Esophagus muscularis mucosa (tissue), 4 donors: ENCODE measurements at regions not wholly inside any gene's neighbourhood (a gene's known extent, or its start where the extent isn't known, plus 50 kb on each side); places are given as distances from the start of the nearest gene placed in this dataset.

Experiments used
- DNase-seq: peaks from one replicate; pipeline ENCODE4 v3.0.0-alpha.2; 2017; ENCODE audit errors: extremely low spot score
- H3K27ac ChIP-seq, 4 donors: fragments of 200-600 bp; sonication (generic); replicated peaks in 1 of 4; 1 replicate in 3 of 4; 2 replicates in 1 of 4; pipeline ENCODE4 v1.5.1; 2016 to 2019; ENCODE audit warnings: mild to moderate bottlenecking in 1 of 4
- H3K27me3 ChIP-seq, 4 donors: fragments of 200-600 bp; sonication (generic); one replicate each; pipeline versions ENCODE4 v1.5.1 to v1.6.0; 2016 to 2019
- H3K36me3 ChIP-seq, 4 donors: fragments of 200-600 bp; sonication (generic); one replicate each; pipeline ENCODE4 v1.5.1; 2016 to 2019
- H3K4me1 ChIP-seq, 4 donors: fragments of 200-600 bp; sonication (generic); one replicate each; pipeline ENCODE4 v1.5.1; 2016 to 2019
- H3K4me3 ChIP-seq, 4 donors: fragments of 200-600 bp; sonication (generic); 1 replicate in 2 of 4; 2 replicates in 2 of 4; pipeline ENCODE4 v1.5.1; 2016 to 2019; ENCODE audit warnings: mild to moderate bottlenecking in 4 of 4, moderate library complexity in 1 of 4
- H3K9me3 ChIP-seq, 4 donors: fragments of 200-600 bp; sonication (generic); 1 replicate in 3 of 4; 2 replicates in 1 of 4; pipeline ENCODE4 v1.5.1; 2016 to 2019
- EP300 ChIP-seq: sonication (generic); formaldehyde crosslinking; IDR thresholded peaks from one replicate; pipeline ENCODE4 v1.6.1; 2017; ENCODE audit warnings: antibody characterized with exemption
- POLR2A ChIP-seq: fragments of 450-650 bp; IDR thresholded peaks from one replicate; pipeline ENCODE4 v1.6.1; 2017; ENCODE audit warnings: antibody characterized with exemption, moderate library complexity, mild to moderate bottlenecking, low read depth
- POLR2AphosphoS5 ChIP-seq, 2 donors: sonication (generic); formaldehyde crosslinking; IDR thresholded peaks; one replicate each; pipeline ENCODE4 v1.6.1; 2017; ENCODE audit warnings: antibody characterized with exemption in 2 of 2
- whole genome bisulfite sequencing: methylation state at CpG from one replicate; pipeline ENCODE4 v1.1.5; 2018; 5-methylcytosine and 5-hydroxymethylcytosine counted together
- intact Hi-C: fragments of 100-400 bp; cut with DNase I; formaldehyde crosslinking; loops from one replicate; pipeline ENCODE4 v1.15.1; 2023
- TF ChIP-seq, protein P1 (sequence below), 3 experiments: fragments of 200-600 bp in 2 of 3; fragments of 450-650 bp in 1 of 3; sonication (generic) in 2 of 3; IDR thresholded peaks; one replicate each; pipeline ENCODE4 v1.5.1; 2017 to 2019; ENCODE audit warnings: antibody characterized with exemption in 3 of 3, mild to moderate bottlenecking in 2 of 3, moderate library complexity in 1 of 3

DNA sequence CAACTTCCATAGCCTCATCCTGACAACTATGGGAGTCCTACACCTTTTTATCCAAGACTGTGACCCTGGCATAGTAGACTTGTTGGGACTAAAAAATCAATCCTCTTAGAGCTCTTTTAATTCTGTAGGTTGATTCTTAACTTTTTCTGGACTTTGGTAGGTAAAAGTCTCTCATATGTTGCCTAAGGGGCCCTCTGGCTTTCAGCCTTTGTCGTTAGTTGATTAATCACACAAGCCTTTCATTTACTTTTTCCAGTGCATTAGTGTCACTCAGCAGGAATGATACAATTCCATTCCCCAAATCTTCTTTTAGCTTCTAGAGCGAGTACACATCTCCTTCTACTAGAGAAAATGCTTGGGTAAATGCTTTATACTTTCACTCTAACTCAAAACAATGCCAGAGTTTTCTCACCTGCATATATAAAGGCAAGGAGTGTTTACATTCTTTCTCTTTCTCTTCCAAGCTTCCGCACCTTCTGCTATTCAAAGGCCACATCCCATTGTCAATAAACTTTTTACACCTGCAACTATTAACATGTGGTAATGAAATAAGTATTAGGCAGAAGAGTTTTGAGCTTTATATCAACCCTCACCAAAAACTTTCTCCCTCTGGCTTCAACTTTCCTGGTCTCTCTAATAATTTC is 516.6 kb downstream of the FAM181B start:
- no peaks in the 10 kb centered on the region for H3K27me3 ChIP-seq

DNA sequence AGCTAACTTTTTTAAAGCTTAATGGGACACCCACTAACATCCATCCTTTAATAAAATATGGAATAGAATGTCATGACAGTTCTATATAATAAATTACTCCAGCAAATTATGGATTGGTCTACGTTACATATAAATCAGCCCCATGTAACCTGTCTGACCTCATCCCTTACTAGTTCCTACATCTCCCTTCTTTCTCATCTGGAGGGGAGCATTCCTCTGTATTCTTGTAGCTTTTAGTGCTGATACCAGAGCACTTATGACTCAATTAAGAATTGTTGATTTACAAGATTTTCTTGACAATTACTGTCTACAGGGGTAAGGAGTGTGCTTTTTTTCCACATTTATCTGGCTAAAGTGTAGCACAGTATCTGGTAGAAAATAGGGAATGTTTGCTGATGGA is 523.7 kb downstream of the FAM181B start:
- no peak for DNase-seq
- no peaks in the 10 kb centered on the region for H3K36me3 ChIP-seq
- no peak overlapping the region for H3K4me3 ChIP-seq
- no peak overlapping the region for H3K27ac ChIP-seq
- H3K27me3 ChIP-seq, result no peaks in the 10 kb centered on the region
- TF ChIP-seq, protein P1, sequence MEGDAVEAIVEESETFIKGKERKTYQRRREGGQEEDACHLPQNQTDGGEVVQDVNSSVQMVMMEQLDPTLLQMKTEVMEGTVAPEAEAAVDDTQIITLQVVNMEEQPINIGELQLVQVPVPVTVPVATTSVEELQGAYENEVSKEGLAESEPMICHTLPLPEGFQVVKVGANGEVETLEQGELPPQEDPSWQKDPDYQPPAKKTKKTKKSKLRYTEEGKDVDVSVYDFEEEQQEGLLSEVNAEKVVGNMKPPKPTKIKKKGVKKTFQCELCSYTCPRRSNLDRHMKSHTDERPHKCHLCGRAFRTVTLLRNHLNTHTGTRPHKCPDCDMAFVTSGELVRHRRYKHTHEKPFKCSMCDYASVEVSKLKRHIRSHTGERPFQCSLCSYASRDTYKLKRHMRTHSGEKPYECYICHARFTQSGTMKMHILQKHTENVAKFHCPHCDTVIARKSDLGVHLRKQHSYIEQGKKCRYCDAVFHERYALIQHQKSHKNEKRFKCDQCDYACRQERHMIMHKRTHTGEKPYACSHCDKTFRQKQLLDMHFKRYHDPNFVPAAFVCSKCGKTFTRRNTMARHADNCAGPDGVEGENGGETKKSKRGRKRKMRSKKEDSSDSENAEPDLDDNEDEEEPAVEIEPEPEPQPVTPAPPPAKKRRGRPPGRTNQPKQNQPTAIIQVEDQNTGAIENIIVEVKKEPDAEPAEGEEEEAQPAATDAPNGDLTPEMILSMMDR (IDR thresholded peaks at IDR 0.05), result no peak
- TF ChIP-seq EP300 (no peak), POLR2AphosphoS5 (IDR thresholded peaks at IDR 0.05) (no peak), POLR2A (no peak)
- H3K9me3 ChIP-seq, result peaks cover 0 to 4% (median 0%) of the 10 kb centered on the region in 4 donors
- intact Hi-C loops, result no loop called here
- no peaks in the 10 kb centered on the region for H3K4me1 ChIP-seq
- 100% methylated on average over 1 of the region's 1 CpG for WGBS

More for the DNA sequence above, 516.6 kb downstream of the FAM181B start:
- DNase-seq, result no peak
- intact Hi-C loops, result no loop called here
- WGBS, result 64% methylated on average over 3 of the region's 3 CpGs
- TF ChIP-seq POLR2A, result no peak
- TF ChIP-seq, protein P1 (IDR thresholded peaks at IDR 0.05), result no peak
- no peak for TF ChIP-seq POLR2AphosphoS5 (IDR thresholded peaks at IDR 0.05)
- TF ChIP-seq EP300, result no peak
- no peaks in the 10 kb centered on the region for H3K4me1 ChIP-seq
- no peaks in the 10 kb centered on the region for H3K36me3 ChIP-seq
- H3K9me3 ChIP-seq, result peaks cover 0 to 4% (median 0%) of the 10 kb centered on the region in 4 donors
- no peak overlapping the region for H3K27ac ChIP-seq
- H3K4me3 ChIP-seq, result no peak overlapping the region

DNA sequence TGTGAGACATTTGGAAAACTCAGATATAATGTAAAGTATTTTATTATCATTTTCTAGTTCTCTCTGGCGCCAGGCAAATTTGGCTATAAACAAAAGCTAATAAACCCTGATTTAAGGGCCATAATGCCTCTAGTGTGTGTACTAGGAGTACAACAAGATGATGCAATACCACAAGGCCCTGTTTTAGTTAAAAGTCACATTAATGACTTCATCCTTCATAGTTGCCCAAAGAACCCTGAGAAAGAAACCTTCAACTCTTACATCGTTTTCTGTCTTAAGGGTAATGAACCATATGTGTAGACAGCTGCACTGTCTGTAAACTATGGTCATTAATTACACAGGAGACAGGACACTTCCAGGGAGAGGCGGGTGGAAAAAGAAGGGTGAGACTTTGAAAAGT is 538.4 kb downstream of the FAM181B start:
- Histone ChIP-seq H3K4me3 (no peak overlapping the region), H3K4me1 (no peaks in the 10 kb centered on the region), H3K27ac (no peak overlapping the region), H3K9me3 (no peaks in the 10 kb centered on the region), H3K27me3 (no peaks in the 10 kb centered on the region), H3K36me3 (no peaks in the 10 kb centered on the region)
- WGBS, result 56% methylated on average over 3 of the region's 3 CpGs
- TF ChIP-seq POLR2AphosphoS5 (IDR thresholded peaks at IDR 0.05), result no peak
- no peak for TF ChIP-seq POLR2A
- TF ChIP-seq EP300, result no peak
- TF ChIP-seq, protein P1 (IDR thresholded peaks at IDR 0.05), result no peak
- DNase-seq, result no peak
- intact Hi-C loops, result no loop called here

DNA sequence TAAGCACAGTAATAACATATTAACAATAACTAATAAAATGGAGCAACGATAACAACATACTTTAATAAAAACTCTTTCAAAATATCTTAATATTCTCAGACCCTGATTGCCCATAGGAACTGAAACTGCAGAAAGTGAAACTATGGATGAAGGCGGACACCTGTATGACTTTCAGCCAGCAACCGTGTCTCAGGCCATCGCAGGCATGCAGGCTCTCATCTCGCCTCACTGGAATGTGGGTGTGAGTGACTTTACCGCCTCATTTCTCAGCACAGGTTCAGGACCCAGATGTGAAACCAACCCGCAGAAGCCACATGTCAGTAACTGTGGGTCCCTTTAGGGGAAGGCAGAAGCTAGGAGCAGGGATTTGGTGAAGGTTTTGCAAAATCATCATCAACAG is 539.1 kb downstream of the FAM181B start:
- Histone ChIP-seq H3K4me3 (no peak overlapping the region), H3K27ac (no peak overlapping the region), H3K9me3 (no peaks in the 10 kb centered on the region), H3K27me3 (no peaks in the 10 kb centered on the region), H3K36me3 (no peaks in the 10 kb centered on the region), H3K4me1 (no peaks in the 10 kb centered on the region)
- intact Hi-C loops, result no loop called here
- DNase-seq, result no peak
- WGBS, result 84% methylated on average over 7 of the region's 7 CpGs
- no peak for TF ChIP-seq EP300
- TF ChIP-seq, protein P1 (IDR thresholded peaks at IDR 0.05), result no peak
- no peak for TF ChIP-seq POLR2AphosphoS5 (IDR thresholded peaks at IDR 0.05)
- TF ChIP-seq POLR2A, result no peak

DNA sequence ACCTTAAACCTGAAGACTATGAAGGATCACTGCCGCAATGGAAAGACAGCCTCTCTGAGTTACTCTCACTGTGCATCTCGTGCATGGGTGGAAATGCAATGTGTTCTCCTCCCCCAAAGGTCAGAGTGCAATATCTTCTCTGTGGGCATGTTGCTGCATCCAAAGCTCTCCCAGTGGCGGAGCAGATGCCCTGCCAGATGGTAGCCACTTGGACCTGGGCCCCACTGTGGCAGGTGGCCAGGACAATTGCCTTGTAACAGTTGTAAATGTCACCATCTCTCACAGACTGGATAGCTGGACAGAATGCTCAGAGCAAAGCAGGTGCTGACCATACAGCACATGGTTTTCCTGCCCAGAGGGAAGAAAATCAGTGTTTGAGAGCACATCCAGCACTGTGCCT is 542.0 kb downstream of the FAM181B start:
- H3K4me3 ChIP-seq, result no peak overlapping the region
- WGBS, result 88% methylated on average over 3 of the region's 3 CpGs
- no peak overlapping the region for H3K27ac ChIP-seq
- H3K9me3 ChIP-seq, result no peaks in the 10 kb centered on the region
- no peaks in the 10 kb centered on the region for H3K4me1 ChIP-seq
- no peaks in the 10 kb centered on the region for H3K36me3 ChIP-seq
- no peaks in the 10 kb centered on the region for H3K27me3 ChIP-seq
- DNase-seq, result no peak
- TF ChIP-seq, protein P1 (IDR thresholded peaks at IDR 0.05), result no peak
- intact Hi-C loops, result no loop called here
